Stromal cell of bone marrow (primary cell): ENCODE measurements at regions not wholly inside any gene's neighbourhood (a gene's known extent, or its start where the extent isn't known, plus 50 kb on each side); places are given as distances from the start of the nearest gene placed in this dataset.
"Not testable (repeated sequence)": the region's sequence is repeated elsewhere in the genome, so short reads cannot be mapped to it uniquely, and the experiment has no call there.

Source experiments
- DNase-seq: peaks from one replicate; pipeline ENCODE4 v3.0.0-alpha.2; 2012; ENCODE audit warnings: low read depth

GRCh38 chr4:170697845-170698244, 608.1 kb upstream of the AADAT start:
- no peak for DNase-seq

DNA sequence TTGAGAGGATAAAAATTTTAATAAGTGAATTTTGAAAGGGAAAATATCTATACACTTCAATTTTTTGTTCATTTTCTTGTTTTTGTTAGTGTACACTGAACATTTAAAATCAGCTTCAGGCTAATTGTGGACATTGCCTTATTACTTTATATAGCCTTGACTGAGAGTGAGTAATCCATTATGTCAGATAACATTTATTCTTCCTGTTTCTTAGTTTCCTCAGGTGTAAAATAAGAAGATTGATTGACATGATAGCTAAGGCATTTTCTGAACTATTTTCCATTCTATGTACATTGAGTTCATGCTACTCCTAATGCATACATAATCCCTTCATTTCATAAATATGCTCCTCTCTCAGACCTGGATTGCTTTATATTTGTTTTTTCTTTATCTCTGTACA, 607.3 kb upstream of the AADAT start:
- no peak for DNase-seq

- DNase-seq: no peak
Observed at GRCh38 chr4:170691168-170691567, 601.4 kb upstream of the AADAT start.

- no peak for DNase-seq
Observed at GRCh38 chr4:170687751-170688150, 598.0 kb upstream of the AADAT start.

- DNase-seq: not testable (repeated sequence)
Observed at GRCh38 chr4:170685701-170686100, 595.9 kb upstream of the AADAT start.

GRCh38 chr4:170682558-170683294, 593.0 kb upstream of the AADAT start:
- DNase-seq: no peak

- DNase-seq: not testable (repeated sequence)
Observed at GRCh38 chr4:170682087-170682486, 592.3 kb upstream of the AADAT start.

GRCh38 chr4:170675568-170676262, 586.0 kb upstream of the AADAT start:
- no peak for DNase-seq

- DNase-seq: no peak
Observed at GRCh38 chr4:170674176-170674575, 584.4 kb upstream of the AADAT start.

- DNase-seq: peak; percentile 21
Observed at GRCh38 chr4:170672381-170672965, 582.7 kb upstream of the AADAT start.

DNA sequence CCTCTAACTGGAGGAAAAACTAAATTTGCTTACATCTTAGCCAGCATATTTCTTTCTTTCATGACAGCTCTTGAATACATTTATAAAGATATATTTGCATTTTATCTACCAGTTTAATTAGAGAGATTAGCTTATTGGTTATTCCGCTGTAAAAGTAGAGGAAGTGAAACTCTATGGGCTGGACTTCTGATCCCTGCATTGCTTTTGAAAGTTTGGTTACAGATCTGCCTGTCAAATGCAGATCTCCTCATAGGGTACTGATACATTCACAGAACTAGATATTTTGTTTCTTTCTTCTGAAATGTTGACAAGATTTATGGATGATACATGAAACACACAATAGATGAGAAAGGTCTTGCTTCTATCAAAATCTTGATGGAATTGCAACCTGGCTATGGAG, 581.4 kb upstream of the AADAT start:
- no peak for DNase-seq

DNA sequence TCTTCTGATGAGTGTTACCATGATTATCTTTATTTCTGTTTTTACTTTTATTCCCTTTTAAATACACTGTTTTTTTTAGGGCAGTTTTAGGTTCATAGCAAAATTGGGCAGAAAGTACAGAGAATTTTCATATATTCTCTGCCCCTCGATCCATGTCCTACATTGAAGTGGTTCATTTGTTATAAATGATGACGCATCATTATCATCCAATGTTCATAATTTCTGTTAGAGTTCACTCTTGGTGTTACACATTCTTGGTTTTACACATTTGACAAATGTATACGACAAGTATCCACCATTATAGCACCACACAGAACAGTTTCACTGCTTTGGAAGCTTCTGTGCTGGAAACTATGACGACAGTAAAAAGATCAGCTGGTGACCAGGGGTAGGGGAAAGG, 578.1 kb upstream of the AADAT start:
- DNase-seq: no peak

DNA sequence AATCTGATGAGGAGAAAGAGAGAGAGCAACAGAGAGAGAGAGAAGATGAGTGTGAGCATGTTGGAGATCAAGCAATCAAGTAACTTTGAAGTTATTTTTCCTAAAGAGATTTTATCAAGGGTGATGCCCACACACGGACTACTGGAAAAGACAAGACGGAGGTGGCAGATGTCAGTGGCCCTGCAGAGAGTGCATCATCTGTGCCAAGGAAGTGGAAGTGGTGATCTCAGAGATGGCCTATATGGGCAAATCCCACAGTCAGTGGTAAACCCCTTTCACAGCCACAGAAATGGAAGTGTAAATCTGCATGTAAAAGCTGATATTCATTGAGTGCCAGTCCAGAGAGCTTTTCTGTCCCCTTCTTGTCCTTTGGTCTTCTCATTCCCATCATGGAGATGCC, 577.2 kb upstream of the AADAT start:
- no peak for DNase-seq

GRCh38 chr4:170662250-170662649, 572.5 kb upstream of the AADAT start:
- DNase-seq: no peak

DNA sequence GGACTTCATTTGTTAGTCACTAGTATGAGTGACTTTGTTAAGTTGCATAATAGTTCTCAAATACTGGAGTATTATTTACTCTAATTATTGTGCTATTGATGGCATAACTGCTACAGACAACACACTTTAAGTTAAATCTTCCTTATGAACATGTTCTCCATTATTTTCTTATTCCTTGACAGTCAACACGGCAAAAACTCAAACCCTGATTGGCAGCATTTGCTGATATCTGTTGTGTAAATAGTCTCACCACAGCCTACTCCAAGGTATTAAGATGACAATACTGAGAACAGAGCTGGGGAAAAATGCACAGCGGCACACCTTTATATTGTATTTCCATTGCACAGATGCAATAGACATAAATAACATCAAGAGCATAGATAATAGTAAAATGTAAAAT, 568.0 kb upstream of the AADAT start:
- DNase-seq: no peak

DNA sequence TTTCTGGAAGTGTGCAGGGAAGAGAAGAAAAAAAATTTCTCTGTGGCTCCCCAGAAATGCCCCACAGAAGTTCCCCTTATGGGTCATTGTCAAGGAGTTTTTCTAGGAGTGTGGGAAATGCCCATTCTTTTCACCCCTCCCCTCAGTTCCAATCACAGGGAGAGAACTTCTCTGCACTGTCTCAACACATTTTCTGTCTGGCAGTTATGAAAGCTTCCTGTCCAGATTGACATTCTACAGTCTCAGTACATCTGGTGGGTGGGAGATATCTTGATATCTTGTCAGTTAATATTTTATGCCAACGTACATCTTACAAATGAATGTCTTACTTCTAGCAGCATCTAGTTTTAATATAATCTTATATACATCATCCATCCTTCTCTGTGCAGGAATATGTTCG, 566.8 kb upstream of the AADAT start:
- DNase-seq: no peak

DNA sequence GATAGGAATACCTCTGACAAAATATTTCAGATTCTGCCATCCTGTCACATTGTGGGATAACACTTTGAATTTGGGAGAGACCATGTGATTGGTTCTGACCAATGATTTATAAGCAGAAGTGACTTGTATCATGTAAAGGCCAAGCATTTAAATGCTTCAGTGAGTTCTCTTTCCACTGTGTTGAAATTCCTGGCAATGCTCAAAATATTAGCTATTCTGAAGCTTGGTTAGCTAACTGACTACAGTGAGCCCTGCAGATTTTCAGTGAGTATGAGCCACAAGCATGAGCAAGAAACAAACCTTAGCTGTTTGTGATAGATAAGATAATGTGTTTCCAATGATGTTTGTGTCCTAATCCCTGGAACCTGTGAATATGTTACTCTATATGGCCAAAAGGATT, 562.8 kb upstream of the AADAT start:
- DNase-seq: peak; percentile 12

- peak; percentile 14 for DNase-seq
Observed at GRCh38 chr4:170651786-170652185, 562.0 kb upstream of the AADAT start.

- DNase-seq: no peak
Observed at GRCh38 chr4:170627418-170627817, 537.7 kb upstream of the AADAT start.

- no peak for DNase-seq
Observed at GRCh38 chr4:170623899-170624298, 534.1 kb upstream of the AADAT start.

DNA sequence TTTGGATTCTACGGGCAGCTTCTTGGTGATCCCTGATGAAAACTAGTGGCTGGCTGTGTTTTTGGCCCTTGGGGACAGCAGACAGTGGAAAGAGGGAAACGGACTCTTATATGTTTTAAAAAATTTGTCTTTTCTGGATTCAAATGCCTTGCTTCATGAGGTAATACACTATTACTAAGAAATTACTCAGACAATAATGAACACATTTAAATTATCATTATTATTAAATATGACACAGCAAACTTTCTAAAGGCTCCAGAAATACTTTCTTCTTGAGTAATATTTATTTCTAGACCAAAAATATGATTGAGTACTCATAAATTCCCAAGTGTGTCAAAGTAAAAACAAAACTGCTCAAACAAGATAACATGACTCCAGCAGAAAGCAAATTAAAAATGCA, 520.7 kb upstream of the AADAT start:
- DNase-seq: peak; percentile 4

DNA sequence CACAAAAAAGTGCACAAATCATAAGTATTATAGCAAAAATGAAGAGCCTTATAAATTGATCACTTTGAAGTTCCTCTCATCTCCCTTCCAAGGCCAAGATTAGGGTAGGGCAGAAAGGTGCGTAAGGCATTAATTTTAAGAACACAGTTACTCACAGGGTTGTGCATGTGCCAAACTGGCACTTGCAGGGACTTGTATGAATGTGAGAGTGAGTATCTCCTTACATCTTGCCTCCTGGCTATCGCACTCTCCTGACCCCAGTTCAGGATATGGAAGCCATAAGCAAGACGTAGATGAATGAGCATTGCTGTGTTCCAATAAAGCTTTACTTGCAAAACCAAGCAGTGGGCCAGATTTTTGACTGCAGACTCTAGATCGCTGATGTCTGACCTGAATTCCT, 510.1 kb upstream of the AADAT start:
- no peak for DNase-seq

DNA sequence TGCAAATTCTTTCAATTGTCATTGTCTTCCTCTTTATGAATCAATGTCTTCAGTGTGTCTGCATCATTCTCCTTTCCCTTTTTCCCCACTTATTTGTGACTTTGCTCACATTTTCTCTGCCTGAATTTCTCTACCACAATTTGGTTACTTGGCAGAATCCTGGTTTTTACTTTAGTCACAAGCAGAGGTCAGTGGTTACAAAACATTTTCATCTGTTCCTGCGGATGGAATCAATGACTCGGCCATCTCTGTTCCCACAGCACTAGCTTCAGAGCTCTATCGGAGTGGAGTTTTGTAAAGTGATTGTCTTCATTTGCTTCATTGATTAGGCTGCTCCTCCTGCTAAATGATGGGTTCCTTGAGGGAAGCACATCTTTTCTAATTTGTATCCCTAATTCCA, 501.3 kb upstream of the AADAT start:
- peak; percentile 18 for DNase-seq
